Fibroblast of pulmonary artery (primary cell): ENCODE measurements at regions not wholly inside any gene's neighbourhood (a gene's known extent, or its start where the extent isn't known, plus 50 kb on each side); places are given as distances from the start of the nearest gene placed in this dataset.
"Not testable (repeated sequence)": the region's sequence is repeated elsewhere in the genome, so short reads cannot be mapped to it uniquely, and the experiment has no call there.

Experiments
- DNase-seq: peaks from one replicate; pipeline ENCODE4 v3.0.0-alpha.2; 2010; ENCODE audit warnings: low read depth
- H3K4me3 ChIP-seq: replicated peaks from 2 replicates; pipeline ENCODE4 v1.5.1; 2011; ENCODE audit warnings: low read depth, mild to moderate bottlenecking, control low read depth, low read length, moderate library complexity
- TF ChIP-seq, protein P1 (sequence below): IDR thresholded peaks from 2 replicates; pipeline ENCODE4 v1.5.1; 2011; ENCODE audit warnings: mild to moderate bottlenecking, control low read depth, low read length, inconsistent platforms; ENCODE audit errors: missing control alignments

DNA sequence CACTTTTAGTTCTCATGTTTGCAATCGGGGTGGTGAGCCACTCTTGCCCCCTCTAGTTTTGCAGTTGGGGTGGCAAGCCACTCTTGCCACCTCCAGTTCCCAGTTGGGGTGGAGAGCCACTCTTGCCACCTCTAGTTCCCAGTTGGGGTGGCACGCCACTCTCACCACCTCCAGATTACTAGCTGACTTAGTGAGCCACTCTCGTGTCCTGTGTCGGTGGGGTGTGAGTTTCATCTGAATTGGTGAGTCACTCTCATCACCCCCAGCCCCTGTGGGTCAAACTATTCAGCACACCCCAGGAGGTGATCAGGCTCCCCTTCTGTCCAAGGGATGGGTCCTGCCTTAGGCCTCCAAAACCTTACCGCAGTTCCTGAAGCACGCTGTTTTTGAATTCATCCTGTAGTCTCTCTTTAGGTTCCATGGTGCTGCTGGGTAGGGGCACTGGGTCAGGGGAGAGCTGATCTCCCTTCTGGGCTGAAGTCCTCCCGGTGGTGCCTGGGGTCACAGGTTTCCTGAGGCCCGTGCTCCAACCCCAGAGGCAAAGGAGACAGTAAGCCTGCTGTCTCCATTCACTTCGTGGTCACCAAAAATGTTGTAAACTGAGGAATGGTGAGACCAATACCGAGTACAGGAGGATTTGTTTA is 224.2 kb upstream of the SYNCRIP start:
- H3K4me3 ChIP-seq = no peak overlapping the region
- no peak for DNase-seq
- TF ChIP-seq, protein P1, sequence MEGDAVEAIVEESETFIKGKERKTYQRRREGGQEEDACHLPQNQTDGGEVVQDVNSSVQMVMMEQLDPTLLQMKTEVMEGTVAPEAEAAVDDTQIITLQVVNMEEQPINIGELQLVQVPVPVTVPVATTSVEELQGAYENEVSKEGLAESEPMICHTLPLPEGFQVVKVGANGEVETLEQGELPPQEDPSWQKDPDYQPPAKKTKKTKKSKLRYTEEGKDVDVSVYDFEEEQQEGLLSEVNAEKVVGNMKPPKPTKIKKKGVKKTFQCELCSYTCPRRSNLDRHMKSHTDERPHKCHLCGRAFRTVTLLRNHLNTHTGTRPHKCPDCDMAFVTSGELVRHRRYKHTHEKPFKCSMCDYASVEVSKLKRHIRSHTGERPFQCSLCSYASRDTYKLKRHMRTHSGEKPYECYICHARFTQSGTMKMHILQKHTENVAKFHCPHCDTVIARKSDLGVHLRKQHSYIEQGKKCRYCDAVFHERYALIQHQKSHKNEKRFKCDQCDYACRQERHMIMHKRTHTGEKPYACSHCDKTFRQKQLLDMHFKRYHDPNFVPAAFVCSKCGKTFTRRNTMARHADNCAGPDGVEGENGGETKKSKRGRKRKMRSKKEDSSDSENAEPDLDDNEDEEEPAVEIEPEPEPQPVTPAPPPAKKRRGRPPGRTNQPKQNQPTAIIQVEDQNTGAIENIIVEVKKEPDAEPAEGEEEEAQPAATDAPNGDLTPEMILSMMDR = no peak

DNA sequence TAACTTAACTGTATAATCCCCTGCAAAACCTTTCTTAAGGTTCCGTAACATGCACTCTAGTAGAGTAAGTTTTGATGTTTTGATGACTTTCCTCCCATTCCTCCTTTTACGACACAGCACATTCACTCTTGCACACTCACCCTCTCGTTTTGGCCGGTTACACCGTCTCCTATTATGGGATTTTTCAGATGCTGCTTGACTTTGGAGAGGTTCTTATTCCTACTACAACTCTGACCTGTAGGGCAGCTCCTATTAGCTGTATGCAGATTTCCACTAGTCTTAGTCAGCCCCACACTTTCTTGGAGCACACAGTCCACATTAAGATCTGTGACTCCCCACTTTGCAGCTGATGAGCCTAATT is 223.7 kb upstream of the SYNCRIP start:
- TF ChIP-seq, protein P1 = no peak
- DNase-seq = no peak
- peak overlapping the region; percentile 52 for H3K4me3 ChIP-seq

DNA sequence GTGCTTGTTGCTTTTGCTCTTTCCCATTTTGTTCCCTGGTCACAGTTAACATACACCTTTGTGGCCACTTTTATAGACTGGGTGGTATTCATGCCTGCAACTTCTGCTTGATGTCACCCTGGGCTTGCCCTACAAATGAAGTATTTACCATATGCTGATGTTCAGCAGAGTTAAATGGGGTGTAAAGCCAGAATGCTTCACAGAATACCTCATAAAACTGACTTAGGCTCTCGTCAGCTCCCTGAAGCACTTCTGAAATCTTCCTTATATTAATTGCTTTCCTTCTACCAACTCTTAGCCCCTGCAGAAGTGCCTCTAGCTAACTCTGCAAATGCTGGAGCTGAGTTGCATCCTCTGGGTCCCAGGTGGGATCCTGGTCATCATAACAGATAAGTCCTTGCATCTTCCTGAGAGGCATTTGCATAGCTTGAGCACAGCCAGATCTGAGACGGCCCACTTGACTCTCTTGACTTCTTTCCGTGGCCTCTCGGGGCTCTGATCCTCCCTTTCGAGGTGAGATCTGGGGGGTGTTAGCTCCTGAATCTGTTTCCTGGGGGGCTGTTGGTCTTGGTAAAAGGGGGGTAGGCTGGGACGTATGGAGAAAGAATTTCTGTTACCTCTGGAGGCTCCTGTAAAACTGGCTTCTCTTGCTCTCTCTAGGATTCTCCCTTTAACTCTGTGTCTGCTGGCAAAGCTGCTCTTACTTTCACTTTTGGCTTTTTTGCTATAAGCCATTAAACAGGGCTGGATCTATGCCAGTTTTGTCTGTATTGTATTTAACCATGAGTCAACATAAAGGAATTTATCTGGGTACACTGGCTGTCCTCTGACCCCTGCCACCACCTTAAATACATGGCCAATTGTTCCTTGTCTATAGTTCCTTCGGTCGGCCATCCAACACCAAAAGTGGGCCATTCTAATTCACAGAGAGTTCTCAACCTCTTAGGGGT is 223.0 kb upstream of the SYNCRIP start:
- peak overlapping the region; percentile 52 for H3K4me3 ChIP-seq
- DNase-seq = peak; percentile 84
- TF ChIP-seq, protein P1 = no peak

DNA sequence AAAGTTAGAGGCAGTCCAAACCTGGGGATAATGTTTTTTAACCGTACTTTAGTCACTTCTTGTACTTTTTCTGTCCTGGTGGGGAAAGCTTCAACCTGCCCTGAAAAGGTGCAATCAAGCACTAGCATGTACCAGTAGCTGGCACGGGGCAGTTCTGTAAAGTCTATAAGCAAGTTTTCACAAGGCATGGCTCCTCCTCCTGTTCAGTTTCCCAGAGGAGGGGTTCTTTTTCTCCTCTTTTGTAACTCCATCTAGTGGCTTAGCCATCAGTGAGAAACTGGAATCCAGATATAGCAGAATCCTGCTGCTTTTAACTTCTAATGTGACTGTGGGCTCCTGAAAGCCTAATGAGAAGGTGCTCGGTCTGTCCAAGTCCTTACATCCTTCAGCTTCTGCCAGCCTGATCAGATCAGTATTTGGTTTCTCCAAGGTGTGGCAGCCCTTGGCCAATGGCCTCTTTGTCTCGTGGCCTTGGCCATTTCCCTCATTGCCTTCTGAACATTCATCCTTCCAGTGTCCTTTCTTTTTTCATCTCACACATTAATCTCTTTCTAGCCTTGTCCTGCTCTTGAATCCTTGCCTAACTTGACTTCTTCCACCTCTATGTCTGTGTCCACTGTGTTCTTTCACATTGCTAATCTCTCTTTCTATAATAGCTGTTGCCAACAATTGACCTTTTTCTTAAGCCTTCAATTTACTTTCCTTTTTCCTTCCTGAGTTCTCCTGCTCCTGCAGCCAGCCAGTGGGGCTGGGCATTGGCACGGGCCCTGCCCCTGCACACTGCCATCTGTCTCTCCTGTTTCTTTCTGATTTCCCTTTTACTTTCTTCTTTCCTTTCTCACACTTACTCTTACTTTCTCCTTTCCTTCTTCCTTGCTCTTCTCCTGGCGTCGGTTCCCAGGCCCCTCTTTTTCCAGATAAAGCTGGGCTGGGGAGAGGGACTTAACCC is 222.0 kb upstream of the SYNCRIP start:
- TF ChIP-seq, protein P1 = peak; percentile 32
- peak; percentile 38 for DNase-seq
- peak overlapping the region; percentile 52 for H3K4me3 ChIP-seq

DNA sequence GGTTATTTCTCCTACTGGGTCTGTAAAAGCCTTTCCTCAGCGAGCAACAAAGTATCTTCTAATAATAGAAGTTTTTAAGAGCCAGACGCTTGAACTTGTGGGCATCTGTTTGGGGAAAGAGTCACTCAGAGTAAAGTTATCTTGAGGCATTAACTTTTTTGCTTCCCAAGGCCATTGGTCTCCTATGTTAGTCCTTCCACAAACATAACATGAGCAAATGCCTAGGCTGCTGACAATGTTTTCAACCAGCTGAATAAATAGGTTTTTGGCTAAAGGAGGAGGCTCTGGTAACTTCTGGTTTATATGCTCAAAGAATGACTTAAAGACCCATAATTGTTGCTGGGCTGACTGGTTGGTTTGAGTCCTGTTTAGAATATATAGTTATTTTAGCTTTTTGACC is 213.5 kb upstream of the SYNCRIP start:
- no peak for DNase-seq
- TF ChIP-seq, protein P1 = no peak
- H3K4me3 ChIP-seq = no peak overlapping the region

DNA sequence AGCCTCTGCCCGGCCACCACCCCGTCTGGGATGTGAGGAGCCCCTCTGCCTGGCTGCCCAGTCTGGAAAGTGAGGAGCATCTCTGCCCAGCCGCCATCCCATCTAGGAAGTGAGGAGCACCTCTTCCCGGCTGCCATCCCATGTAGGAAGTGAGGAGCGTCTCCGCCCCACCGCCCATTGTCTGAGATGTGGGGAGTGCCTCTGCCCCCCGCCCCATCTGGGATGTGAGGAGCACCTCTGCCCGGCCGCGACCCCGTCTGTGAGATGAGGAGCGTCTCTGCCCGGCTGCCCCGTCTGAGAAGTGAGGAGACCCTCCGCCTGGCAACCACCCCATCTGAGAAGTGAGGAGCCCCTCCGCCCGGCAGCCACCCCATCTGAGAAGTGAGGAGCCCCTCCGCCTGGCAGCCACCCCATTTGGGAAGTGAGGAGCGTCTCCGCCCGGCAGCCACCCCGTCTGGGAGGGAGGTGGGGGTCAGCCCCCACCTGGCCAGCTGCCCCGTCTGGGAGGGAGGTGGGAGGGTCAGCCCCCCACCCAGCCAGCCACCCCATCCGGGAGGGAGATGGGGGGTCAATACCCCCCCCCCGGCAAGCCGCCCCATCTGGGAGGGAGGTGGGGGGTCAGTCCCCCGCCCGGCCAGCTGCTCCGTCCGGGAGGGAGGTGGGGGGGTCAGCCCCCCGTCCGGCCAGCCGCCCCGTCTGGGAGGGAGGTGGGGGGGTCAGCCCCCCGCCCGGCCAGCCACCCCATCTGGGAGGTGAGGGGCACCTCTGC is 195.8 kb upstream of the SYNCRIP start:
- H3K4me3 ChIP-seq = not testable (repeated sequence)

More for the DNA sequence above, 195.8 kb upstream of the SYNCRIP start:
- not testable (repeated sequence) for DNase-seq
